SK-N-SH (cell line): ENCODE measurements at regions not wholly inside any gene's neighbourhood (a gene's known extent, or its start where the extent isn't known, plus 50 kb on each side); places are given as distances from the start of the nearest gene placed in this dataset.

ENCODE experiments used
- CTCF ChIA-PET: fragments of 300-600, 350-600 bp; formaldehyde crosslinking; extraction: SDS; loops from one replicate; lab custom pipeline; 2021; lab: Yijun Ruan, JAX
- POLR2A ChIA-PET: fragments of 350-600 bp; sonication (Branson Sonifier 250); formaldehyde crosslinking; extraction: SDS; loops from one replicate; lab custom pipeline; 2020; ENCODE audit warnings: antibody characterized with exemption, inconsistent platforms; lab: Yijun Ruan, JAX
- DNase-seq: peaks from one replicate; pipeline ENCODE4 v3.0.0; 2012
- H2AFZ ChIP-seq: fragments of 200-600 bp; sonication (generic); 2 replicates; pipeline ENCODE4 v1.8.1; 2016; ENCODE audit warnings: antibody characterized with exemption, mild to moderate bottlenecking, low read depth
- H3F3A ChIP-seq: fragments of 200-600 bp; sonication (generic); replicated peaks from 2 replicates; pipeline ENCODE3; 2016; ENCODE audit warnings: antibody characterized with exemption, mild to moderate bottlenecking; ENCODE audit not compliant: insufficient read depth
- H3K27ac ChIP-seq, 2 experiments: fragments of 200-500 bp in 1 of 2; fragments of 200-600 bp in 1 of 2; sonication (Bioruptor generic) in 1 of 2; sonication (generic), shearing (Covaris generic) in 1 of 2; 2 replicates each; pipeline versions ENCODE4 v1.5.1 to v1.6.1; 2014 to 2016; ENCODE audit warnings: low read depth in 2 of 2, inconsistent platforms in 1 of 2, low read length in 1 of 2, mild to moderate bottlenecking in 1 of 2, mixed read lengths in 1 of 2
- H3K27me3 ChIP-seq: fragments of 200-600 bp; sonication (generic), shearing (Covaris generic); 2 replicates; pipeline ENCODE4 v1.6.1; 2016; ENCODE audit warnings: mixed run types; ENCODE audit not compliant: insufficient read depth
- H3K36me3 ChIP-seq, 2 experiments: fragments of 200-500 bp in 1 of 2; fragments of 200-600 bp in 1 of 2; sonication (Bioruptor generic) in 1 of 2; sonication (generic) in 1 of 2; replicated peaks in 1 of 2; 2 replicates each; pipeline versions ENCODE3 to v1.5.1; 2014 to 2016; ENCODE audit warnings: low read length in 1 of 2, mild to moderate bottlenecking in 1 of 2; ENCODE audit not compliant: insufficient read depth in 2 of 2, control insufficient read depth in 1 of 2
- H3K4me1 ChIP-seq, 2 experiments: fragments of 200-500 bp in 1 of 2; fragments of 200-600 bp in 1 of 2; sonication (Bioruptor generic) in 1 of 2; sonication (generic), shearing (Covaris generic) in 1 of 2; 2 replicates each; pipeline versions ENCODE4 v1.5.1 to v1.6.1; 2014 to 2016; ENCODE audit warnings: low read depth in 1 of 2, low read length in 1 of 2, mixed run types in 1 of 2; ENCODE audit not compliant: insufficient read depth in 2 of 2, control insufficient read depth in 1 of 2
- H3K4me2 ChIP-seq: fragments of 200-600 bp; sonication (generic), shearing (Covaris generic); 2 replicates; pipeline ENCODE4 v1.6.1; 2017; ENCODE audit warnings: mixed run types
- H3K4me3 ChIP-seq, 2 experiments: fragments of 200-500 bp in 1 of 2; fragments of 200-600 bp in 1 of 2; sonication (Bioruptor generic) in 1 of 2; sonication (generic), shearing (Covaris generic) in 1 of 2; 2 replicates each; pipeline versions ENCODE4 v1.5.1 to v1.8.1; 2014 to 2016; ENCODE audit warnings: low read depth in 2 of 2, inconsistent platforms in 1 of 2, low read length in 1 of 2, mild to moderate bottlenecking in 1 of 2, mixed read lengths in 1 of 2, moderate library complexity in 1 of 2
- H3K79me2 ChIP-seq: fragments of 200-600 bp; sonication (generic); 2 replicates; pipeline ENCODE4 v1.8.1; 2017; ENCODE audit warnings: mild to moderate bottlenecking; ENCODE audit not compliant: insufficient read depth
- H3K9ac ChIP-seq: fragments of 200-600 bp; sonication (generic); 2 replicates; pipeline ENCODE4 v1.6.1; 2017; ENCODE audit warnings: mixed run types
- H3K9me2 ChIP-seq: fragments of 200-600 bp; sonication (generic); 2 replicates; pipeline ENCODE4 v1.6.1; 2017; ENCODE audit warnings: mixed run types
- H3K9me3 ChIP-seq: fragments of 200-600 bp; sonication (generic); 2 replicates; pipeline ENCODE4 v1.6.1; 2017; ENCODE audit warnings: mixed run types, mild to moderate bottlenecking, moderate library complexity
- H4K20me1 ChIP-seq: fragments of 200-600 bp; sonication (generic); 2 replicates; pipeline ENCODE4 v1.6.1; 2017; ENCODE audit warnings: mild to moderate bottlenecking, mixed run types; ENCODE audit not compliant: insufficient read depth
- EP300 ChIP-seq, 2 experiments: IDR thresholded peaks; 2 replicates each; pipeline versions ENCODE4 v1.4.0 to v1.6.1; 2012; ENCODE audit warnings: borderline replicate concordance in 1 of 2, low read depth in 1 of 2, low read length in 1 of 2
- EZH2phosphoT487 ChIP-seq: fragments of 200-600 bp; sonication (generic); IDR thresholded peaks from 2 replicates; pipeline ENCODE4 v1.6.1; 2017; ENCODE audit warnings: low read depth, mixed run types, mild to moderate bottlenecking, antibody characterized with exemption, moderate library complexity, borderline replicate concordance
- GATA2 ChIP-seq: sonication (generic); formaldehyde crosslinking; IDR thresholded peaks from 2 replicates; pipeline ENCODE4 v1.5.0; 2020; ENCODE audit warnings: mild to moderate bottlenecking, missing genetic modification reagents
- MXI1 ChIP-seq: IDR thresholded peaks from 2 replicates; pipeline ENCODE4 v1.6.1; 2012; ENCODE audit warnings: mild to moderate bottlenecking, low read depth, low read length, improper control_type of control experiment
- NFIC ChIP-seq: IDR thresholded peaks from 2 replicates; pipeline ENCODE4 v1.4.0; 2012; ENCODE audit warnings: borderline replicate concordance
- NRF1 ChIP-seq: IDR thresholded peaks from 2 replicates; pipeline ENCODE4 v1.6.1; 2012; ENCODE audit warnings: low read depth, mild to moderate bottlenecking, low read length
- RCOR1 ChIP-seq: fragments of 150-350 bp; IDR thresholded peaks from 2 replicates; pipeline ENCODE4 v1.6.1; 2017; ENCODE audit warnings: antibody characterized with exemption, low read length
- RFX5 ChIP-seq: IDR thresholded peaks from 2 replicates; pipeline ENCODE4 v1.6.1; 2012; ENCODE audit warnings: mild to moderate bottlenecking, improper control_type of control experiment, low read length
- RXRA ChIP-seq: IDR thresholded peaks from 2 replicates; pipeline ENCODE4 v1.4.0; 2012; ENCODE audit warnings: low read depth, mild to moderate bottlenecking, borderline replicate concordance
- SMC3 ChIP-seq: IDR thresholded peaks from 2 replicates; pipeline ENCODE4 v1.6.1; 2012; ENCODE audit warnings: low read depth, low read length, improper control_type of control experiment
- TCF12 ChIP-seq: IDR thresholded peaks from 2 replicates; pipeline ENCODE4 v1.4.0; 2012
- WGBS: methylation state at CpG from one replicate; pipeline ENCODE4 v1.1.6; 2017; ENCODE audit warnings: low lambda C conversion rate; 5-methylcytosine and 5-hydroxymethylcytosine counted together
- TF ChIP-seq, protein P1 (sequence below): IDR thresholded peaks from 2 replicates; pipeline ENCODE4 v1.4.0; 2012; ENCODE audit warnings: low read depth, borderline replicate concordance
- TF ChIP-seq, protein P2 (sequence below): IDR thresholded peaks from 2 replicates; pipeline ENCODE4 v1.4.0; 2012; ENCODE audit warnings: low read depth, borderline replicate concordance
- TF ChIP-seq, protein P3 (sequence below): IDR thresholded peaks from 2 replicates; pipeline ENCODE4 v1.6.1; 2012; ENCODE audit warnings: mild to moderate bottlenecking, low read depth, low read length, moderate library complexity
- TF ChIP-seq, protein P4 (sequence below): fragments of 150-350 bp; IDR thresholded peaks from 2 replicates; pipeline ENCODE4 v1.6.1; 2017; ENCODE audit warnings: antibody characterized with exemption, low read length, low read depth, borderline replicate concordance

DNA sequence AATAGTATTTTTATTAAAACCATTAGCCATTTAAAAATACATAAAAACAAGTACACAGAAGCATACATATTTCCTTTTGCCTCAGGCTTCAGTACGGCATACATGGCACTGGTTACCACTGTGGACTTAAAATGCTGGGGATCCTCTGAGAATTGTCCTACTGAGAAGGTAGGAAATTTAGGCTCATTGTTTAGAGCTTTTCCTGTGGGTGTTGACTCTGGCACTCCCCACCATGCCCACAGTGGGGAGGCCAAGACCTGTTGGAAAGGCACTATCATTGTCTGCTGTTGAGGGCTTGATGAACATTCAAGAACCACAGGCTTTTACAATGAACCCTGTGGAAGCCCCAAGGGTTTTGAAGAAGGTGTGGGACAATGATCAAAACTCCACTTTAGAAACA lies 473.4 kb downstream of the BTBD3 start:
- no peaks in the 10 kb centered on the region for H3K27me3 ChIP-seq
- no peaks in the 10 kb centered on the region for H4K20me1 ChIP-seq
- no peaks in the 10 kb centered on the region for H3K9me2 ChIP-seq
- H3K4me2 ChIP-seq = no peak overlapping the region
- no peaks in the 10 kb centered on the region for H3K79me2 ChIP-seq
- no peak overlapping the region for H3K27ac ChIP-seq
- POLR2A ChIA-PET = no interaction called here
- no peak for DNase-seq
- no peak overlapping the region for H3K9ac ChIP-seq
- no peaks in the 10 kb centered on the region for H3F3A ChIP-seq
- TF ChIP-seq EZH2phosphoT487 (no peak), MXI1 (no peak), RCOR1 (no peak), RFX5 (no peak), GATA2 (CRISPR knock-in tag) (no peak)
- TF ChIP-seq, protein P1, sequence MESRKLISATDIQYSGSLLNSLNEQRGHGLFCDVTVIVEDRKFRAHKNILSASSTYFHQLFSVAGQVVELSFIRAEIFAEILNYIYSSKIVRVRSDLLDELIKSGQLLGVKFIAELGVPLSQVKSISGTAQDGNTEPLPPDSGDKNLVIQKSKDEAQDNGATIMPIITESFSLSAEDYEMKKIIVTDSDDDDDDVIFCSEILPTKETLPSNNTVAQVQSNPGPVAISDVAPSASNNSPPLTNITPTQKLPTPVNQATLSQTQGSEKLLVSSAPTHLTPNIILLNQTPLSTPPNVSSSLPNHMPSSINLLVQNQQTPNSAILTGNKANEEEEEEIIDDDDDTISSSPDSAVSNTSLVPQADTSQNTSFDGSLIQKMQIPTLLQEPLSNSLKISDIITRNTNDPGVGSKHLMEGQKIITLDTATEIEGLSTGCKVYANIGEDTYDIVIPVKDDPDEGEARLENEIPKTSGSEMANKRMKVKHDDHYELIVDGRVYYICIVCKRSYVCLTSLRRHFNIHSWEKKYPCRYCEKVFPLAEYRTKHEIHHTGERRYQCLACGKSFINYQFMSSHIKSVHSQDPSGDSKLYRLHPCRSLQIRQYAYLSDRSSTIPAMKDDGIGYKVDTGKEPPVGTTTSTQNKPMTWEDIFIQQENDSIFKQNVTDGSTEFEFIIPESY = no peak
- TF ChIP-seq, protein P2, sequence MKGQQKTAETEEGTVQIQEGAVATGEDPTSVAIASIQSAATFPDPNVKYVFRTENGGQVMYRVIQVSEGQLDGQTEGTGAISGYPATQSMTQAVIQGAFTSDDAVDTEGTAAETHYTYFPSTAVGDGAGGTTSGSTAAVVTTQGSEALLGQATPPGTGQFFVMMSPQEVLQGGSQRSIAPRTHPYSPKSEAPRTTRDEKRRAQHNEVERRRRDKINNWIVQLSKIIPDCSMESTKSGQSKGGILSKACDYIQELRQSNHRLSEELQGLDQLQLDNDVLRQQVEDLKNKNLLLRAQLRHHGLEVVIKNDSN = no peak
- TF ChIP-seq, protein P3, sequence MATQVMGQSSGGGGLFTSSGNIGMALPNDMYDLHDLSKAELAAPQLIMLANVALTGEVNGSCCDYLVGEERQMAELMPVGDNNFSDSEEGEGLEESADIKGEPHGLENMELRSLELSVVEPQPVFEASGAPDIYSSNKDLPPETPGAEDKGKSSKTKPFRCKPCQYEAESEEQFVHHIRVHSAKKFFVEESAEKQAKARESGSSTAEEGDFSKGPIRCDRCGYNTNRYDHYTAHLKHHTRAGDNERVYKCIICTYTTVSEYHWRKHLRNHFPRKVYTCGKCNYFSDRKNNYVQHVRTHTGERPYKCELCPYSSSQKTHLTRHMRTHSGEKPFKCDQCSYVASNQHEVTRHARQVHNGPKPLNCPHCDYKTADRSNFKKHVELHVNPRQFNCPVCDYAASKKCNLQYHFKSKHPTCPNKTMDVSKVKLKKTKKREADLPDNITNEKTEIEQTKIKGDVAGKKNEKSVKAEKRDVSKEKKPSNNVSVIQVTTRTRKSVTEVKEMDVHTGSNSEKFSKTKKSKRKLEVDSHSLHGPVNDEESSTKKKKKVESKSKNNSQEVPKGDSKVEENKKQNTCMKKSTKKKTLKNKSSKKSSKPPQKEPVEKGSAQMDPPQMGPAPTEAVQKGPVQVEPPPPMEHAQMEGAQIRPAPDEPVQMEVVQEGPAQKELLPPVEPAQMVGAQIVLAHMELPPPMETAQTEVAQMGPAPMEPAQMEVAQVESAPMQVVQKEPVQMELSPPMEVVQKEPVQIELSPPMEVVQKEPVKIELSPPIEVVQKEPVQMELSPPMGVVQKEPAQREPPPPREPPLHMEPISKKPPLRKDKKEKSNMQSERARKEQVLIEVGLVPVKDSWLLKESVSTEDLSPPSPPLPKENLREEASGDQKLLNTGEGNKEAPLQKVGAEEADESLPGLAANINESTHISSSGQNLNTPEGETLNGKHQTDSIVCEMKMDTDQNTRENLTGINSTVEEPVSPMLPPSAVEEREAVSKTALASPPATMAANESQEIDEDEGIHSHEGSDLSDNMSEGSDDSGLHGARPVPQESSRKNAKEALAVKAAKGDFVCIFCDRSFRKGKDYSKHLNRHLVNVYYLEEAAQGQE = no peak
- H3K36me3 ChIP-seq = no peaks in the 10 kb centered on the region
- CTCF ChIA-PET = interaction anchor here (1.3 kb wide), 1 partner anchor 13 kb away, joined by 3 read pairs; no protein-coding TSS in a partner anchor
- no peak overlapping the region for H3K4me3 ChIP-seq
- 33% methylated on average over 1 of the region's 1 CpG for WGBS
- H3K4me1 ChIP-seq = no peaks in the 10 kb centered on the region
- H3K9me3 ChIP-seq = no peaks in the 10 kb centered on the region
- no peak overlapping the region for H2AFZ ChIP-seq

DNA sequence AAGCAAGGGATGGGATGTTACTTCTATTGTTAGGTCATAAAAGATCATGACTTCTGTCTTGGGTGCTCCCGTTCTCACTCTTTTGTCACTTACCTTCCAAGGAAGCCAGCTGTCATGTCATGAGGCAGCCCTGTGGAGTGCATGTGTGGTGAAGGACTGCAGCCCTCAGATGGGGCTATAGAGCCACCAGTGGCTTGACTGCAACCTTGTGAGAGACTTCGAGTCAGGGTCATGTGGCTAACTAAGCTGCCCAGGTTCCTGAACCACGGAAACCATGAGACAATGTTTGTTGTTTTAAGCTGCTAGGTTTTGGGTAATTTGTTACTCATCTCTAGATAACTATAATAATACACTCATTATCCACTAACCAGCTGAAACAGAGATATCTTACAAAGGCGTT lies 477.1 kb downstream of the BTBD3 start:
- H3K9me2 ChIP-seq = no peaks in the 10 kb centered on the region
- ChIA-PET POLR2A (no interaction called here), CTCF (no interaction called here)
- no peaks in the 10 kb centered on the region for H3K9me3 ChIP-seq
- no peaks in the 10 kb centered on the region for H3K36me3 ChIP-seq
- no peak for DNase-seq
- no peaks in the 10 kb centered on the region for H3F3A ChIP-seq
- no peaks in the 10 kb centered on the region for H4K20me1 ChIP-seq
- no peaks in the 10 kb centered on the region for H3K79me2 ChIP-seq
- H3K4me1 ChIP-seq = no peaks in the 10 kb centered on the region
- H2AFZ ChIP-seq = no peak overlapping the region
- no peaks in the 10 kb centered on the region for H3K27me3 ChIP-seq
- H3K4me2 ChIP-seq = no peak overlapping the region
- 19% methylated on average over 4 of the region's 4 CpGs for WGBS
- no peak overlapping the region for H3K27ac ChIP-seq
- no peak overlapping the region for H3K9ac ChIP-seq
- H3K4me3 ChIP-seq = no peak overlapping the region
- TF ChIP-seq EP300 (IDR thresholded peaks at IDR 0.05; ENCODE audit: borderline replicate concordance in 1 of 2, low read depth in 1 of 2, low read length in 1 of 2) = no peak
- TF ChIP-seq NFIC = no peak
- no peak for TF ChIP-seq NRF1
- no peak for TF ChIP-seq MXI1
- TF ChIP-seq, protein P4, sequence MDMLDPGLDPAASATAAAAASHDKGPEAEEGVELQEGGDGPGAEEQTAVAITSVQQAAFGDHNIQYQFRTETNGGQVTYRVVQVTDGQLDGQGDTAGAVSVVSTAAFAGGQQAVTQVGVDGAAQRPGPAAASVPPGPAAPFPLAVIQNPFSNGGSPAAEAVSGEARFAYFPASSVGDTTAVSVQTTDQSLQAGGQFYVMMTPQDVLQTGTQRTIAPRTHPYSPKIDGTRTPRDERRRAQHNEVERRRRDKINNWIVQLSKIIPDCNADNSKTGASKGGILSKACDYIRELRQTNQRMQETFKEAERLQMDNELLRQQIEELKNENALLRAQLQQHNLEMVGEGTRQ = no peak
- TF ChIP-seq SMC3 = no peak
- TF ChIP-seq, protein P3 = no peak
- TF ChIP-seq TCF12 = no peak
- TF ChIP-seq RXRA = no peak
